BLaER1 treated with 17β-estradiol and CSF1 and Interleukin-3, amounts not matched to agents 10 nM and 100 nM (cell line): ENCODE measurements at regions not wholly inside any gene's neighbourhood (a gene's known extent, or its start where the extent isn't known, plus 50 kb on each side); places are given as distances from the start of the nearest gene placed in this dataset.

ENCODE experiments used
- H3K27ac ChIP-seq, 11 experiments: shearing (Covaris generic); formaldehyde crosslinking; 2 replicates each; pipeline ENCODE4 v1.8.1; 2022
- H3K27me3 ChIP-seq, 11 experiments: shearing (Covaris generic); formaldehyde crosslinking; 2 replicates each; pipeline ENCODE4 v1.8.1; 2022
- H3K36me3 ChIP-seq, 11 experiments: shearing (Covaris generic); formaldehyde crosslinking; 2 replicates each; pipeline ENCODE4 v1.8.1; 2022
- H3K4me1 ChIP-seq, 10 experiments: shearing (Covaris generic); formaldehyde crosslinking; 2 replicates each; pipeline ENCODE4 v1.8.1; 2022
- H3K4me2 ChIP-seq, 11 experiments: shearing (Covaris generic); formaldehyde crosslinking; 2 replicates each; pipeline ENCODE4 v1.8.1; 2022
- H3K4me3 ChIP-seq, 10 experiments: shearing (Covaris generic); formaldehyde crosslinking; 2 replicates each; pipeline ENCODE4 v1.8.1; 2022
- H3K9ac ChIP-seq, 11 experiments: shearing (Covaris generic); formaldehyde crosslinking; 2 replicates each; pipeline ENCODE4 v1.8.1; 2022
- H3K9me3 ChIP-seq, 11 experiments: shearing (Covaris generic); formaldehyde crosslinking; replicated peaks in 1 of 11; 2 replicates each; pipeline ENCODE4 v1.8.1; 2022
- H4K20me1 ChIP-seq, 11 experiments: shearing (Covaris generic); formaldehyde crosslinking; 2 replicates each; pipeline ENCODE4 v1.8.1; 2022
- Cebpa-rat ChIP-seq, 11 experiments: shearing (Covaris generic); IDR thresholded peaks; 2 replicates each; pipeline ENCODE4 v1.8.1; 2022

- Histone ChIP-seq H3K36me3 (no peaks in the 10 kb centered on the region), H3K9ac (no peak overlapping the region), H3K27me3 (no peaks in the 10 kb centered on the region), H3K4me2 (no peak overlapping the region), H4K20me1 (no peaks in the 10 kb centered on the region), H3K27ac (no peak overlapping the region), H3K9me3 (peaks cover 8 to 51% (median 24%) of the 10 kb centered on the region in 11 experiments; a peak in 17 of 22 replicates), H3K4me1 (no peaks in the 10 kb centered on the region), H3K4me3 (no peak overlapping the region)
- TF ChIP-seq Cebpa-rat (IDR thresholded peaks at IDR 0.05) = no peak
Observed at GRCh38 chr13:79171141-79172061, 234.7 kb downstream of the RBM26 start.

- Histone ChIP-seq H3K4me1 (no peaks in the 10 kb centered on the region), H3K27me3 (no peaks in the 10 kb centered on the region)
Observed at GRCh38 chr13:79160818-79161217, 245.2 kb downstream of the RBM26 start.

GRCh38 chr13:79155883-79156282 is 250.2 kb downstream of the RBM26 start:
- no peak overlapping the region for H3K27ac ChIP-seq
- no peaks in the 10 kb centered on the region for H4K20me1 ChIP-seq
- no peaks in the 10 kb centered on the region for H3K36me3 ChIP-seq
- H3K9me3 ChIP-seq = no peaks in the 10 kb centered on the region
- no peaks in the 10 kb centered on the region for H3K27me3 ChIP-seq
- H3K4me2 ChIP-seq = no peak overlapping the region
- H3K4me3 ChIP-seq = no peak overlapping the region
- H3K4me1 ChIP-seq = no peaks in the 10 kb centered on the region
- TF ChIP-seq Cebpa-rat (IDR thresholded peaks at IDR 0.05) = no peak
- no peak overlapping the region; a peak in 1 of 22 replicates for H3K9ac ChIP-seq

More at GRCh38 chr13:79160818-79161217, 245.2 kb downstream of the RBM26 start:
- H3K4me3 ChIP-seq = no peak overlapping the region
- H3K27ac ChIP-seq = no peak overlapping the region
- H3K4me2 ChIP-seq = no peak overlapping the region
- no peak for TF ChIP-seq Cebpa-rat (IDR thresholded peaks at IDR 0.05)
- no peak overlapping the region for H3K9ac ChIP-seq
- no peaks in the 10 kb centered on the region for H4K20me1 ChIP-seq
- H3K9me3 ChIP-seq = no peaks in the 10 kb centered on the region
- no peaks in the 10 kb centered on the region for H3K36me3 ChIP-seq

GRCh38 chr13:79149210-79149609 is 256.8 kb downstream of the RBM26 start:
- H3K27ac ChIP-seq = no peak overlapping the region
- no peaks in the 10 kb centered on the region for H4K20me1 ChIP-seq
- no peak overlapping the region for H3K4me2 ChIP-seq
- TF ChIP-seq Cebpa-rat (IDR thresholded peaks at IDR 0.05) = no peak
- no peak overlapping the region for H3K9ac ChIP-seq
- no peaks in the 10 kb centered on the region for H3K9me3 ChIP-seq
- H3K27me3 ChIP-seq = no peaks in the 10 kb centered on the region
- no peaks in the 10 kb centered on the region for H3K36me3 ChIP-seq
- H3K4me3 ChIP-seq = no peak overlapping the region
- no peaks in the 10 kb centered on the region for H3K4me1 ChIP-seq

- H3K4me2 ChIP-seq = no peak overlapping the region
- H3K9me3 ChIP-seq = no peaks in the 10 kb centered on the region
- no peaks in the 10 kb centered on the region for H3K27me3 ChIP-seq
- H3K27ac ChIP-seq = no peak overlapping the region
- TF ChIP-seq Cebpa-rat (IDR thresholded peaks at IDR 0.05) = no peak
- no peaks in the 10 kb centered on the region for H4K20me1 ChIP-seq
- no peak overlapping the region for H3K4me3 ChIP-seq
- H3K36me3 ChIP-seq = no peaks in the 10 kb centered on the region
- H3K4me1 ChIP-seq = no peaks in the 10 kb centered on the region
- H3K9ac ChIP-seq = no peak overlapping the region
Observed at GRCh38 chr13:79141082-79141481, 265.0 kb downstream of the RBM26 start.

- Histone ChIP-seq H3K27ac (no peak overlapping the region), H3K9ac (no peak overlapping the region), H3K36me3 (no peaks in the 10 kb centered on the region), H3K27me3 (no peaks in the 10 kb centered on the region), H3K9me3 (no peaks in the 10 kb centered on the region; a peak in 2 of 22 replicates), H3K4me3 (no peak overlapping the region), H3K4me2 (peak overlapping the region in 6 of 11 experiments; percentile 12 to 46 (median 26); a peak in 8 of 22 replicates), H3K4me1 (peaks cover 0 to 11% (median 3%) of the 10 kb centered on the region in 10 experiments; a peak in 9 of 20 replicates), H4K20me1 (no peaks in the 10 kb centered on the region)
- TF ChIP-seq Cebpa-rat (IDR thresholded peaks at IDR 0.05) = peak in 8 of 11 experiments; percentile 53 to 92 (median 72); a peak in 16 of 22 replicates
Observed at GRCh38 chr13:79128158-79128557, 277.9 kb downstream of the RBM26 start.

GRCh38 chr13:79126706-79127105 is 279.3 kb downstream of the RBM26 start:
- no peaks in the 10 kb centered on the region for H4K20me1 ChIP-seq
- H3K4me3 ChIP-seq = no peak overlapping the region
- H3K27me3 ChIP-seq = no peaks in the 10 kb centered on the region
- H3K9me3 ChIP-seq = no peaks in the 10 kb centered on the region; a peak in 2 of 22 replicates
- TF ChIP-seq Cebpa-rat (IDR thresholded peaks at IDR 0.05) = no peak
- H3K27ac ChIP-seq = no peak overlapping the region
- H3K4me1 ChIP-seq = peaks cover 0 to 11% (median 3%) of the 10 kb centered on the region in 10 experiments; a peak in 9 of 20 replicates
- H3K36me3 ChIP-seq = no peaks in the 10 kb centered on the region
- no peak overlapping the region for H3K9ac ChIP-seq
- no peak overlapping the region for H3K4me2 ChIP-seq

GRCh38 chr13:79124183-79124582 is 281.9 kb downstream of the RBM26 start:
- no peaks in the 10 kb centered on the region for H3K27me3 ChIP-seq
- TF ChIP-seq Cebpa-rat (IDR thresholded peaks at IDR 0.05) = no peak
- peaks cover 0 to 8% (median 0%) of the 10 kb centered on the region in 11 experiments; a peak in 5 of 22 replicates for H3K9me3 ChIP-seq
- H3K27ac ChIP-seq = no peak overlapping the region
- H3K4me1 ChIP-seq = peaks cover 0 to 11% (median 3%) of the 10 kb centered on the region in 10 experiments; a peak in 9 of 20 replicates
- no peak overlapping the region for H3K4me3 ChIP-seq
- H3K9ac ChIP-seq = no peak overlapping the region
- no peaks in the 10 kb centered on the region for H4K20me1 ChIP-seq
- H3K36me3 ChIP-seq = no peaks in the 10 kb centered on the region
- no peak overlapping the region for H3K4me2 ChIP-seq

GRCh38 chr13:79121286-79121685 is 284.8 kb downstream of the RBM26 start:
- no peak overlapping the region for H3K4me2 ChIP-seq
- TF ChIP-seq Cebpa-rat (IDR thresholded peaks at IDR 0.05) = no peak
- H3K4me3 ChIP-seq = no peak overlapping the region

More at GRCh38 chr13:79121286-79121685, 284.8 kb downstream of the RBM26 start:
- no peaks in the 10 kb centered on the region for H4K20me1 ChIP-seq
- H3K4me1 ChIP-seq = no peaks in the 10 kb centered on the region
- no peak overlapping the region for H3K9ac ChIP-seq
- H3K36me3 ChIP-seq = no peaks in the 10 kb centered on the region
- peaks cover 0 to 8% (median 0%) of the 10 kb centered on the region in 11 experiments; a peak in 3 of 22 replicates for H3K9me3 ChIP-seq
- H3K27ac ChIP-seq = no peak overlapping the region
- no peaks in the 10 kb centered on the region for H3K27me3 ChIP-seq
